Naive B cell (primary cell): ENCODE measurements at regions not wholly inside any gene's neighbourhood (a gene's known extent, or its start where the extent isn't known, plus 50 kb on each side); places are given as distances from the start of the nearest gene placed in this dataset.

Source experiments
- ATAC-seq, 2 donors: fragments of 150-1000 bp; cut with Tn5 transposase; 2 replicates each; pipeline ENCODE4 v1.10.0; 2021; ENCODE audit warnings: low read depth in 2 of 2, mild to moderate bottlenecking in 2 of 2, moderate library complexity in 2 of 2
- DNase-seq: peaks from one replicate; pipeline ENCODE4 v3.0.0; 2022
- H3K27ac Mint-ChIP-seq, 6 donors: one replicate each; pipeline ENCODE4 v1.8.0; 2020 to 2022; ENCODE audit warnings: mild to moderate bottlenecking in 6 of 6, mixed read lengths in 6 of 6, moderate library complexity in 5 of 6, inconsistent platforms in 2 of 6
- H3K27me3 Mint-ChIP-seq, 3 donors: one replicate each; pipeline ENCODE4 v1.8.0; 2021 to 2022; ENCODE audit warnings: mixed read lengths in 3 of 3, mild to moderate bottlenecking in 1 of 3
- H3K36me3 Mint-ChIP-seq, 2 donors: one replicate each; pipeline ENCODE4 v1.8.0; 2020 to 2022; ENCODE audit warnings: mixed read lengths in 2 of 2, inconsistent platforms in 1 of 2, mild to moderate bottlenecking in 1 of 2
- H3K4me1 Mint-ChIP-seq, 3 donors: one replicate each; pipeline ENCODE4 v1.8.0; 2020 to 2022; ENCODE audit warnings: mixed read lengths in 3 of 3, inconsistent platforms in 1 of 3, mild to moderate bottlenecking in 1 of 3, moderate library complexity in 1 of 3
- H3K4me3 Mint-ChIP-seq, 8 donors: one replicate each; pipeline ENCODE4 v1.8.0; 2020 to 2022; ENCODE audit warnings: mild to moderate bottlenecking in 8 of 8, mixed read lengths in 8 of 8, moderate library complexity in 8 of 8, inconsistent platforms in 2 of 8
- H3K9me3 Mint-ChIP-seq, 7 donors: one replicate each; pipeline ENCODE4 v1.8.0; 2020 to 2022; ENCODE audit warnings: mixed read lengths in 7 of 7, mild to moderate bottlenecking in 5 of 7, inconsistent platforms in 2 of 7, moderate library complexity in 1 of 7

GRCh38 chr4:26131711-26132110 is 189.1 kb upstream of the RBPJ start:
- ATAC-seq (no peak), DNase-seq (no peak)
- Mint-ChIP-seq H3K4me1 (peaks cover 0 to 6% (median 0%) of the 10 kb centered on the region in 3 donors), H3K27me3 (peaks cover 5 to 30% (median 8%) of the 10 kb centered on the region in 3 donors), H3K36me3 (peaks cover 0 to 4% of the 10 kb centered on the region in 2 donors), H3K27ac (no peak overlapping the region), H3K4me3 (no peak overlapping the region), H3K9me3 (peaks cover 0 to 12% (median 5%) of the 10 kb centered on the region in 7 donors)

- Mint-ChIP-seq H3K4me1 (peaks cover 0 to 6% (median 0%) of the 10 kb centered on the region in 3 donors), H3K27ac (no peak overlapping the region), H3K4me3 (no peak overlapping the region), H3K36me3 (peaks cover 0 to 4% of the 10 kb centered on the region in 2 donors), H3K9me3 (peaks cover 0 to 12% (median 5%) of the 10 kb centered on the region in 7 donors), H3K27me3 (peaks cover 0 to 30% (median 8%) of the 10 kb centered on the region in 3 donors)
- ATAC-seq (no peak), DNase-seq (no peak)
These were observed 188.0 kb upstream of the RBPJ start for GRCh38 chr4:26132858-26133257.

GRCh38 chr4:26133840-26134239 is 187.0 kb upstream of the RBPJ start:
- Mint-ChIP-seq H3K4me1 (peaks cover 0 to 6% (median 0%) of the 10 kb centered on the region in 3 donors), H3K36me3 (peaks cover 0 to 4% of the 10 kb centered on the region in 2 donors), H3K4me3 (no peak overlapping the region), H3K27me3 (peaks cover 0 to 30% (median 8%) of the 10 kb centered on the region in 3 donors), H3K9me3 (peaks cover 0 to 6% (median 3%) of the 10 kb centered on the region in 7 donors), H3K27ac (no peak overlapping the region)
- no peak for DNase-seq
- ATAC-seq = no peak

- peaks cover 0 to 30% (median 8%) of the 10 kb centered on the region in 3 donors for H3K27me3 Mint-ChIP-seq
- DNase-seq (no peak), ATAC-seq (no peak)
- no peak overlapping the region for H3K4me3 Mint-ChIP-seq
- H3K36me3 Mint-ChIP-seq = peaks cover 0 to 3% of the 10 kb centered on the region in 2 donors
- H3K9me3 Mint-ChIP-seq = peaks cover 0 to 5% (median 2%) of the 10 kb centered on the region in 7 donors
- peak overlapping the region in 1 of 6 donors; percentile 65 for H3K27ac Mint-ChIP-seq
- peaks cover 0 to 6% (median 0%) of the 10 kb centered on the region in 3 donors for H3K4me1 Mint-ChIP-seq
These were observed 185.5 kb upstream of the RBPJ start for GRCh38 chr4:26135331-26135730.

- H3K27me3 Mint-ChIP-seq = peaks cover 0 to 25% (median 8%) of the 10 kb centered on the region in 3 donors
- no peaks in the 10 kb centered on the region for H3K36me3 Mint-ChIP-seq
- H3K4me1 Mint-ChIP-seq = peaks cover 0 to 6% (median 0%) of the 10 kb centered on the region in 3 donors
- H3K9me3 Mint-ChIP-seq = peaks cover 0 to 4% (median 0%) of the 10 kb centered on the region in 7 donors
- no peak overlapping the region for H3K27ac Mint-ChIP-seq
- ATAC-seq = no peak
- no peak for DNase-seq
- no peak overlapping the region for H3K4me3 Mint-ChIP-seq
These were observed 184.2 kb upstream of the RBPJ start for GRCh38 chr4:26136615-26137014.

GRCh38 chr4:26137288-26137687 is 183.5 kb upstream of the RBPJ start:
- DNase-seq (no peak), ATAC-seq (no peak)
- Mint-ChIP-seq H3K36me3 (no peaks in the 10 kb centered on the region), H3K4me3 (no peak overlapping the region), H3K9me3 (peaks cover 0 to 4% (median 0%) of the 10 kb centered on the region in 7 donors), H3K27me3 (peaks cover 2 to 24% (median 8%) of the 10 kb centered on the region in 3 donors), H3K27ac (no peak overlapping the region), H3K4me1 (peaks cover 0 to 4% (median 0%) of the 10 kb centered on the region in 3 donors)

GRCh38 chr4:26139310-26139924 is 181.4 kb upstream of the RBPJ start:
- peaks cover 5 to 13% (median 8%) of the 10 kb centered on the region in 3 donors for H3K27me3 Mint-ChIP-seq
- H3K4me1 Mint-ChIP-seq = no peaks in the 10 kb centered on the region
- H3K36me3 Mint-ChIP-seq = no peaks in the 10 kb centered on the region
- peaks cover 0 to 4% (median 0%) of the 10 kb centered on the region in 7 donors for H3K9me3 Mint-ChIP-seq
- ATAC-seq = no peak
- no peak for DNase-seq
- H3K27ac Mint-ChIP-seq = no peak overlapping the region
- H3K4me3 Mint-ChIP-seq = no peak overlapping the region

GRCh38 chr4:26140150-26140898 is 180.5 kb upstream of the RBPJ start:
- H3K36me3 Mint-ChIP-seq = no peaks in the 10 kb centered on the region
- ATAC-seq = no peak
- no peak for DNase-seq
- H3K4me1 Mint-ChIP-seq = no peaks in the 10 kb centered on the region
- no peak overlapping the region for H3K4me3 Mint-ChIP-seq
- H3K9me3 Mint-ChIP-seq = peaks cover 0 to 4% (median 0%) of the 10 kb centered on the region in 7 donors
- H3K27ac Mint-ChIP-seq = no peak overlapping the region
- H3K27me3 Mint-ChIP-seq = peaks cover under 1 to 15% (median 11%) of the 10 kb centered on the region in 3 donors

DNA sequence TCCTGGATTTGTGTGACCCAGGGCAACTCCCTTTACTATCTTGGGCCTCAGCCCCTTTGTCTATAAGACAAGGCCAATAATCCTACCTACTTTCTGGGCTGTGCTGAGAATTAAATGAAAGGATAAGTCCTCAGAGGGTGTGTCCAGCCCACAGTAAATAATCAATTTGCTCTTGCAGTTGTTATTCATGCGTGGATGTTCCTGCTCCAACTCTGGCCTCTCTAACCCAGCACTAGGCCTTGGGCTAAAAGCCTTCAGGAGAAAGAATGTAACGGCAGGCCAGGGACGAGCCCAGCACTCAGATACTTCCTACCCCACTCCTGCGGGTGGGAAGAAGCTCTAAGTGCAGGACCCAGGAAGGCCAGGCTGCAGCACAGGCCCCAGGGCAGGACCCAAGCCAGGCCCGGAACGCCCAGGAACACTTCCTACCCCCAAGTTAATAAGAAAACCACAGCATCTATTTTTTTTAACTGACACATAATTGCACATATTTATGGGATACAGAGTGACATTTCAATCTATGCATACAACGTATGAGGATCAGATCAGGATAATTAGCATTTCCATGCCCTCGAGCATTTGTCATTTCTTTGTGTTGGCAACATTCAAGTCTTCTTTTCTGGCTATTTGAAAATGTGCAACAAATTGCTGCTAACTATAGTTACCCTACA is 179.6 kb upstream of the RBPJ start:
- Mint-ChIP-seq H3K27ac (no peak overlapping the region), H3K27me3 (peaks cover 0 to 11% (median 10%) of the 10 kb centered on the region in 3 donors), H3K4me1 (no peaks in the 10 kb centered on the region)

GRCh38 chr4:26141911-26142638 is 178.7 kb upstream of the RBPJ start:
- Mint-ChIP-seq H3K9me3 (peaks cover 0 to 6% (median 0%) of the 10 kb centered on the region in 7 donors), H3K36me3 (no peaks in the 10 kb centered on the region), H3K27me3 (peaks cover 0 to 17% (median 16%) of the 10 kb centered on the region in 3 donors), H3K27ac (no peak overlapping the region), H3K4me3 (no peak overlapping the region), H3K4me1 (no peaks in the 10 kb centered on the region)
- DNase-seq (no peak), ATAC-seq (no peak)

More for the DNA sequence above, 179.6 kb upstream of the RBPJ start:
- DNase-seq (no peak), ATAC-seq (no peak)
- Mint-ChIP-seq H3K4me3 (no peak overlapping the region), H3K36me3 (no peaks in the 10 kb centered on the region), H3K9me3 (peaks cover 0 to under 1% (median 0%) of the 10 kb centered on the region in 7 donors)

DNA sequence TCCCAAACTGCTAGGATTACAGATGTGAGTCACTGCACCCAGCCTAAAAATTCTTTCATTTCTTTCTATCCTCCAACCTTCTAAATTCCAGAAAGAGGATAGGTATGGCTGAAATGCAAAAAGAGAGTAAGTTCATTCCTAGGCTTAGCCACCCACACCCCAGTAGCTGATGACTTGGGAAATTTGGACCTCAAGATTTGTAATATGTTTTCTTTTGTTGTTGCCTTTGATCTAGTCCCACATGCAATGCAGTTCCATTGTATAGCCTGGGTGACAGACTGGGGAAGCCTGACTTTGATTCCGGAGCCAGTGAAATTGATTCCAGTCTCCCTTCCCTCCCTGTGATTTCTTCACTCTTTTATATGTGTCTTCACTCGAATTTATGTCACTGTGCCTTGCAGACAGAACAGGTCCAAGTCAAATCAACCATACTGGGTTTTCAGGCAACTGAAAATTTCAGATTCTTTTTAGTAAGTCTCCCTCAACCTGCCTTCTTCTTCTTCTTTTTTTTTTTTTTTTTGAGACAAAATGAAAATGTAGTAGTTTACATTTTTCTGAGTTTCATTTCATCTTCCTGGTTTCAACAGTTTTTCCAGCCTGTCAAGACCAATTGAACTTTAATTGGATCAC is 176.2 kb upstream of the RBPJ start:
- Mint-ChIP-seq H3K9me3 (peaks cover 0 to 6% (median 0%) of the 10 kb centered on the region in 7 donors), H3K4me3 (no peak overlapping the region), H3K27me3 (peaks cover 0 to 32% (median 18%) of the 10 kb centered on the region in 3 donors), H3K4me1 (no peaks in the 10 kb centered on the region), H3K36me3 (no peaks in the 10 kb centered on the region), H3K27ac (peak overlapping the region in 1 of 6 donors; percentile 36)
- DNase-seq = no peak
- no peak for ATAC-seq

DNA sequence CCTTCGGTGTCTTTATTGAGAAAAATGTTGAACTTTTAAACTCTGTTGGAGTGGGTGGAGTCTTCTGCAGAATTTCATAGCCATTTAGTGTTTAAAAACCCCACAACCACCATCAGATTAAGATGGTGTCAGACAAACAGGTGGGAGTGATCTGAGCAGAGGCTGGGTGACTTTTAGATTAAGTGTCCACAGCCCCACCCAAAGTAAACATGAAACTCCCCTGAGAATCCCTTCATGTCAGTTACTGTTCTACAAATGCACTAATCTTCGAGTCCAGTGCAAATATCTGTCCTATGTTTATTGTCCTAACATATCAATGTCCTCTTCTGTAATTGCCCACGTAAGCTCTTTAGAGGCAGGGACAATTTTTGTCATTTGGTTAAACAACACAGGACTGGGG is 175.6 kb upstream of the RBPJ start:
- Mint-ChIP-seq H3K27me3 (peaks cover 0 to 36% (median 20%) of the 10 kb centered on the region in 3 donors), H3K9me3 (peaks cover 0 to 6% (median 0%) of the 10 kb centered on the region in 7 donors), H3K4me1 (no peaks in the 10 kb centered on the region), H3K4me3 (no peak overlapping the region), H3K36me3 (no peaks in the 10 kb centered on the region), H3K27ac (no peak overlapping the region)
- DNase-seq (no peak), ATAC-seq (no peak)
